Right lobe of liver (tissue), 6 donors: ENCODE measurements at regions not wholly inside any gene's neighbourhood (a gene's known extent, or its start where the extent isn't known, plus 50 kb on each side); places are given as distances from the start of the nearest gene placed in this dataset.

Source experiments
- ATAC-seq, 4 donors: fragments of 200-7000 bp; cut with Tn5 transposase; one replicate each; pipeline ENCODE4 v1.9.1; 2020; ENCODE audit warnings: mild to moderate bottlenecking in 4 of 4, moderate library complexity in 4 of 4
- DNase-seq, 3 donors: peaks; one replicate each; pipeline ENCODE4 v3.0.0-alpha.2; 2020
- H3K27ac ChIP-seq, 3 donors: fragments of 200-600 bp; one replicate each; pipeline ENCODE4 v1.8.0; 2022
- H3K27me3 ChIP-seq, 2 donors: fragments of 200-600 bp; one replicate each; pipeline ENCODE4 v1.8.0; 2022
- H3K36me3 ChIP-seq, 4 donors: fragments of 200-600 bp; sonication (generic) in 1 of 4; one replicate each; pipeline versions ENCODE4 v1.5.1 to v1.8.0; 2017 to 2022; ENCODE audit warnings: control low read depth in 1 of 4
- H3K4me1 ChIP-seq, 4 donors: fragments of 200-600 bp; sonication (generic) in 1 of 4; one replicate each; pipeline versions ENCODE4 v1.5.1 to v1.8.0; 2017 to 2022; ENCODE audit warnings: control low read depth in 1 of 4
- H3K4me3 ChIP-seq, 3 donors: fragments of 200-600 bp; one replicate each; pipeline ENCODE4 v1.8.0; 2022
- H3K9me3 ChIP-seq, 4 donors: fragments of 200-600 bp; sonication (generic) in 1 of 4; one replicate each; pipeline versions ENCODE4 v1.5.1 to v1.8.0; 2017 to 2022; ENCODE audit warnings: control low read depth in 1 of 4
- POLR2A ChIP-seq: fragments of 450-650 bp; IDR thresholded peaks from one replicate; pipeline ENCODE4 v1.6.1; 2017; ENCODE audit warnings: antibody characterized with exemption, mild to moderate bottlenecking
- WGBS: methylation state at CpG from one replicate; pipeline ENCODE4 v1.1.6; 2018; ENCODE audit warnings: low coverage, low lambda C conversion rate; ENCODE audit not compliant: insufficient coverage; ENCODE audit errors: missing lambda C conversion rate; 5-methylcytosine and 5-hydroxymethylcytosine counted together
- intact Hi-C, 2 donors: fragments of 100-400 bp; cut with DNase I; formaldehyde crosslinking; loops; one replicate each; pipeline versions ENCODE4 v1.11.2 to v1.14.1; 2022
- TF ChIP-seq, protein P1 (sequence below), 4 donors: fragments of 200-600 bp in 3 of 4; fragments of 450-650 bp in 1 of 4; IDR thresholded peaks; one replicate each; pipeline versions ENCODE4 v1.5.1 to v1.8.0; 2016 to 2022; ENCODE audit warnings: antibody characterized with exemption in 4 of 4, mild to moderate bottlenecking in 2 of 4
- donor health status: DM: no; HTN: yes; CAD: no.
- donor health status: DM: no; HTN: no; CAD: no.
- donor health status: DM: no; HTN: no; CAD: no.
- donor health status: DM: no; HTN: yes; CAD: no.
- donor health status: DM: no; HTN: yes; CAD: no.

- Histone ChIP-seq H3K4me3 (no peak overlapping the region), H3K36me3 (no peaks in the 10 kb centered on the region), H3K27ac (no peak overlapping the region), H3K4me1 (no peaks in the 10 kb centered on the region), H3K9me3 (no peaks in the 10 kb centered on the region), H3K27me3 (no peaks in the 10 kb centered on the region)
- intact Hi-C loops, result loop anchor here in 1 of 2 donors (10.0 kb wide), 1 partner anchor 381 kb away; no protein-coding TSS in a partner anchor
- DNase-seq (peak in 1 of 3 donors; percentile 54), ATAC-seq (peak in 1 of 4 donors; percentile 41)
- TF ChIP-seq POLR2A, result no peak
- TF ChIP-seq, protein P1, sequence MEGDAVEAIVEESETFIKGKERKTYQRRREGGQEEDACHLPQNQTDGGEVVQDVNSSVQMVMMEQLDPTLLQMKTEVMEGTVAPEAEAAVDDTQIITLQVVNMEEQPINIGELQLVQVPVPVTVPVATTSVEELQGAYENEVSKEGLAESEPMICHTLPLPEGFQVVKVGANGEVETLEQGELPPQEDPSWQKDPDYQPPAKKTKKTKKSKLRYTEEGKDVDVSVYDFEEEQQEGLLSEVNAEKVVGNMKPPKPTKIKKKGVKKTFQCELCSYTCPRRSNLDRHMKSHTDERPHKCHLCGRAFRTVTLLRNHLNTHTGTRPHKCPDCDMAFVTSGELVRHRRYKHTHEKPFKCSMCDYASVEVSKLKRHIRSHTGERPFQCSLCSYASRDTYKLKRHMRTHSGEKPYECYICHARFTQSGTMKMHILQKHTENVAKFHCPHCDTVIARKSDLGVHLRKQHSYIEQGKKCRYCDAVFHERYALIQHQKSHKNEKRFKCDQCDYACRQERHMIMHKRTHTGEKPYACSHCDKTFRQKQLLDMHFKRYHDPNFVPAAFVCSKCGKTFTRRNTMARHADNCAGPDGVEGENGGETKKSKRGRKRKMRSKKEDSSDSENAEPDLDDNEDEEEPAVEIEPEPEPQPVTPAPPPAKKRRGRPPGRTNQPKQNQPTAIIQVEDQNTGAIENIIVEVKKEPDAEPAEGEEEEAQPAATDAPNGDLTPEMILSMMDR (IDR thresholded peaks at IDR 0.05), result no peak
- 81% methylated on average over 3 of the region's 20 CpGs for WGBS
Observed at GRCh38 chr12:30853561-30854133, 72.9 kb upstream of the TSPAN11 start.

DNA sequence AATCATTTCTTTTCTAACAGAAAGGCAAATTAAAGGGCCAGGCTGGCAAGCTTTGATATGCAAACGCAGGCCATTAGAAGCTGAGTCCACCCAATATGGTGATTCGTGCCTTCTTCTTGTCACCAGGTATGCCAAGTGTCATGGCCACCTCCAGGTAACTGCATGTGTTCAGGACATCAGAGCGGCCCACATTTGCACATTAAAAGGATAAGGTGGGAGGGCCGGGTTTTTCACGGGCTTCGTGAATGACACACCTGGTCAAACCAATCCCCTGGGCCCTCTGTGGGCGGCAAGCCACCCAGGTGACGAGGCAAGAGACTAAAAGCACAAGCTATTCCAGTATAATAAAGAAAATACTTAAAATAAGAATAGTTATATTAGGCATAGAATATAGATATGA lies 75.9 kb upstream of the TSPAN11 start:
- DNase-seq, result no peak
- H3K36me3 ChIP-seq, result no peaks in the 10 kb centered on the region
- TF ChIP-seq POLR2A, result no peak
- TF ChIP-seq, protein P1 (IDR thresholded peaks at IDR 0.05), result no peak
- intact Hi-C loops, result loop anchor here in 1 of 2 donors (10.0 kb wide), 1 partner anchor 384 kb away; no protein-coding TSS in a partner anchor
- H3K9me3 ChIP-seq, result no peaks in the 10 kb centered on the region
- H3K27me3 ChIP-seq, result no peaks in the 10 kb centered on the region
- no peak overlapping the region for H3K27ac ChIP-seq
- WGBS, result 25% methylated on average over 7 of the region's 8 CpGs
- H3K4me1 ChIP-seq, result no peaks in the 10 kb centered on the region
- no peak for ATAC-seq
- H3K4me3 ChIP-seq, result peak overlapping the region in 1 of 3 donors; percentile 60

DNA sequence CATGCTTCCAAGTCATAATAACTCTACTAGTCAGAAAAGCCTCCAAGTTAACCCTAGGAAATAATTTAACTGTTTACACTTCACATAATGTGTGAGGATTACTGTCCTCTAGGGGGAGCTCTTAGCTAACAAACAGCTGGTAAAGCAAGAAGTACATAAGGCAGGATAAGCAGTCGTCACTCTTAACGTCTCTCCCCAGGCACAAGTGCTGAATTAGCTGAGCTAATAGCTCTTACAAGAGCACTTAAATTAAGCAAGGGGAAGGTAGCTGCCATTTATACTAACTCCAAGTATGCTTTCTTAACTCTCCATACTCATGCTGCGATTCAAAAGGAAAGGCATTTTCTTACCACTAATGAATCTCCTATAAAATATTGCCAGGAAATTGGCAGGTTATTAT lies 79.3 kb upstream of the TSPAN11 start:
- peak in 2 of 4 donors; percentile 31 to 32 for ATAC-seq

GRCh38 chr12:30846776-30847175 lies 79.8 kb upstream of the TSPAN11 start:
- DNase-seq (no peak), ATAC-seq (no peak)
- no peaks in the 10 kb centered on the region for H3K27me3 ChIP-seq
- intact Hi-C loops, result loop anchor here in 1 of 2 donors (5.0 kb wide), 1 partner anchor 141 kb away; no protein-coding TSS in a partner anchor
- no peaks in the 10 kb centered on the region for H3K4me1 ChIP-seq
- no peak overlapping the region for H3K27ac ChIP-seq
- no peak overlapping the region for H3K4me3 ChIP-seq
- TF ChIP-seq POLR2A, result no peak
- TF ChIP-seq, protein P1 (IDR thresholded peaks at IDR 0.05), result no peak
- WGBS, result no CpG with 5 or more reads among the region's 4 CpGs
- no peaks in the 10 kb centered on the region for H3K9me3 ChIP-seq
- no peaks in the 10 kb centered on the region for H3K36me3 ChIP-seq

More for the DNA sequence above, 79.3 kb upstream of the TSPAN11 start:
- no peaks in the 10 kb centered on the region for H3K27me3 ChIP-seq
- intact Hi-C loops, result loop anchor here in 1 of 2 donors (5.0 kb wide), 1 partner anchor 140 kb away; no protein-coding TSS in a partner anchor
- H3K36me3 ChIP-seq, result no peaks in the 10 kb centered on the region
- H3K4me1 ChIP-seq, result no peaks in the 10 kb centered on the region
- no peak for DNase-seq
- TF ChIP-seq, protein P1 (IDR thresholded peaks at IDR 0.05), result peak; percentile 61 to 75 (median 66)
- TF ChIP-seq POLR2A, result no peak
- WGBS, result 19% methylated on average over 3 of the region's 3 CpGs
- no peak overlapping the region for H3K27ac ChIP-seq
- H3K4me3 ChIP-seq, result no peak overlapping the region
- no peaks in the 10 kb centered on the region for H3K9me3 ChIP-seq
